K562 (cell line): ENCODE measurements at regions not wholly inside any gene's neighbourhood (a gene's known extent, or its start where the extent isn't known, plus 50 kb on each side); places are given as distances from the start of the nearest gene placed in this dataset.
A peak's percentile ranks its signal among the peaks of the same experiment; 100 is the strongest.

Source experiments
- CGGBP1 ChIP-seq: fragments of 250-450 bp; sonication (Bioruptor Pico); IDR thresholded peaks from 2 replicates; pipeline ENCODE4 v1.9.0; 2021; ENCODE audit warnings: mild to moderate bottlenecking
- CREM ChIP-seq: IDR thresholded peaks from 2 replicates; pipeline ENCODE4 v1.6.1; 2014; ENCODE audit warnings: antibody characterized with exemption, low read depth
- ELF4 ChIP-seq: fragments of 450-650 bp; formaldehyde crosslinking; IDR thresholded peaks from 2 replicates; pipeline ENCODE4 v1.4.0; 2022; ENCODE audit warnings: missing genetic modification characterization
- KDM4B ChIP-seq, 2 experiments: fragments of 450-650 bp in 1 of 2; sonication (generic) in 1 of 2; IDR thresholded peaks; 2 replicates each; pipeline ENCODE4 v1.6.1; 2016 to 2017; ENCODE audit warnings: borderline replicate concordance in 2 of 2, antibody characterized with exemption in 1 of 2, low read depth in 1 of 2, mild to moderate bottlenecking in 1 of 2
- KLF16 ChIP-seq: IDR thresholded peaks from 2 replicates; pipeline ENCODE4 v1.6.1; 2016; ENCODE audit warnings: antibody characterized with exemption
- MTA3 ChIP-seq: fragments of 450-650 bp; formaldehyde crosslinking; IDR thresholded peaks from 2 replicates; pipeline ENCODE4 v1.6.1; 2017; ENCODE audit warnings: mild to moderate bottlenecking, borderline replicate concordance
- NR1H2 ChIP-seq: sonication (generic); formaldehyde crosslinking; IDR thresholded peaks from 2 replicates; pipeline ENCODE4 v1.4.0; 2020; ENCODE audit warnings: mild to moderate bottlenecking, missing genetic modification reagents
- PCBP1 ChIP-seq: fragments of 200-400 bp; formaldehyde crosslinking; IDR thresholded peaks from 2 replicates; pipeline ENCODE4 v1.6.1; 2018; ENCODE audit warnings: mild to moderate bottlenecking, low read depth, low read length; ENCODE audit not compliant: poor library complexity, severe bottlenecking
- POLR2H ChIP-seq: IDR thresholded peaks from 2 replicates; pipeline ENCODE4 v1.6.1; 2016; ENCODE audit warnings: missing genetic modification characterization, low read depth, mild to moderate bottlenecking, control low read depth, missing compliant biosample characterization, moderate library complexity
- PTRF ChIP-seq: fragments of 450-650 bp; IDR thresholded peaks from 2 replicates; pipeline ENCODE4 v1.6.1; 2016; ENCODE audit warnings: mild to moderate bottlenecking, missing genetic modification characterization, missing compliant biosample characterization
- RBBP5 ChIP-seq: fragments of 200-600 bp; sonication (generic); IDR thresholded peaks from 2 replicates; pipeline ENCODE4 v1.6.1; 2012; ENCODE audit warnings: borderline replicate concordance, mild to moderate bottlenecking, low read length, control low read depth, inconsistent platforms; ENCODE audit not compliant: insufficient read depth, poor library complexity, severe bottlenecking
- RBM25 ChIP-seq: fragments of 200-400 bp; formaldehyde crosslinking; IDR thresholded peaks from 2 replicates; pipeline ENCODE4 v1.6.1; 2018; ENCODE audit warnings: low read length, low read depth, moderate library complexity; ENCODE audit not compliant: severe bottlenecking
- SAFB ChIP-seq: fragments of 200-400 bp; formaldehyde crosslinking; IDR thresholded peaks from 2 replicates; pipeline ENCODE4 v1.6.1; 2017; ENCODE audit warnings: low read depth, low read length, borderline replicate concordance
- ZBTB5 ChIP-seq: fragments of 450-650 bp; IDR thresholded peaks from 2 replicates; pipeline ENCODE4 v1.6.1; 2017; ENCODE audit warnings: antibody characterized with exemption
- ZKSCAN1 ChIP-seq: fragments of 150-350 bp; IDR thresholded peaks from 2 replicates; pipeline ENCODE4 v1.6.1; 2016; ENCODE audit warnings: low read depth, low read length
- ZNF274 ChIP-seq: IDR thresholded peaks from 2 replicates; pipeline ENCODE4 v1.6.1; 2011; ENCODE audit warnings: low read depth, mild to moderate bottlenecking, low read length, moderate library complexity, borderline replicate concordance
- ZNF318 ChIP-seq, 2 experiments: fragments of 450-650 bp; IDR thresholded peaks; 2 replicates each; pipeline ENCODE4 v1.6.1; 2016; ENCODE audit warnings: mild to moderate bottlenecking in 2 of 2, borderline replicate concordance in 1 of 2, low read depth in 1 of 2, moderate library complexity in 1 of 2
- ZNF384 ChIP-seq: IDR thresholded peaks from 2 replicates; pipeline ENCODE4 v1.6.1; 2012; ENCODE audit warnings: low read depth, low read length, improper control_type of control experiment
- ZNF444 ChIP-seq: fragments of 250-450 bp; sonication (Bioruptor Pico); IDR thresholded peaks from 2 replicates; pipeline ENCODE4 v1.4.0; 2020; ENCODE audit warnings: mild to moderate bottlenecking, moderate library complexity

GRCh38 chr10:3665316-3665908 lies 119.6 kb downstream of the KLF6 start (continued):
- no peak for TF ChIP-seq ZNF318 (IDR thresholded peaks at IDR 0.05; ENCODE audit: borderline replicate concordance in 1 of 2, low read depth in 1 of 2)
- TF ChIP-seq ZBTB5, result no peak
- no peak for TF ChIP-seq NR1H2 (CRISPR knock-in tag)
- TF ChIP-seq CREM, result peak; percentile 66
- no peak for TF ChIP-seq PTRF (tag)
- no peak for TF ChIP-seq POLR2H
- TF ChIP-seq KLF16, result peak; percentile 92
- no peak for TF ChIP-seq ZNF444 (CRISPR knock-in tag)
- no peak for TF ChIP-seq KDM4B (IDR thresholded peaks at IDR 0.05; ENCODE audit: borderline replicate concordance in 2 of 2, low read depth in 1 of 2)
- TF ChIP-seq RBBP5, result peak; percentile 37
- TF ChIP-seq PCBP1, result no peak
- no peak for TF ChIP-seq ZNF384
- no peak for TF ChIP-seq ELF4 (CRISPR knock-in tag)
- no peak for TF ChIP-seq RBM25
- TF ChIP-seq ZNF274, result no peak
- no peak for TF ChIP-seq CGGBP1 (CRISPR knock-in tag)
- TF ChIP-seq MTA3, result peak; percentile 67; the same call in 1 of the 2 replicates
- TF ChIP-seq SAFB, result no peak
- no peak for TF ChIP-seq ZKSCAN1
